Stimulated activated CD8-positive, alpha-beta memory T cell treated with anti-CD3 and anti-CD28 coated beads, Interleukin-15, amount 100 ng/mL, for 4 hours (primary cell): ENCODE measurements at regions not wholly inside any gene's neighbourhood (a gene's known extent, or its start where the extent isn't known, plus 50 kb on each side); places are given as distances from the start of the nearest gene placed in this dataset.
"Not testable (repeated sequence)": the region's sequence is repeated elsewhere in the genome, so short reads cannot be mapped to it uniquely, and the experiment has no call there.

Experiments
- DNase-seq, 2 donors: peaks; one replicate each; pipeline ENCODE4 v3.0.0-alpha.2; 2020; ENCODE audit warnings: low read depth in 2 of 2

DNA sequence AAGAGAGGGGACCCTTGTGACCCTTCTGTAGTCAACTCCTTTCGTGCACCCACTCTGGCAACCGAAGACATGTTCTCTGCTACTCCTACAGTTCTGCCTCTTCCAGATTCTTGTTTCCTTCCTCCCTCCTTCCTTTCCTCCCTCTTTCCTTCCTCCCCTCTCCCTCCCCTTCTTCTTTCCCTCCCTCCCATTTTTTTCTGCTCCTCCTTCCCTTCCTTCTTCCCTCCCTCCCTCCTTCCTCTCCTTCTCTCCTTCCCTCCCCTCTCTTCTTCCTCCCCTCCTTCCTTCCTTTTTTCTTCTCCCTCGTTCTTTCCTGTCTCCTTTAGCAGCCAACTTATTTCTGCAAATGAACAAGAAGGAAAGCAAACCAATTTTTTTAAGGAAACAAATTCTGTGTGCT lies 111.5 kb downstream of the NPTX2 start:
- DNase-seq: no peak

- DNase-seq: no peak
These were observed 112.0 kb downstream of the NPTX2 start for GRCh38 chr7:98729121-98729520.

DNA sequence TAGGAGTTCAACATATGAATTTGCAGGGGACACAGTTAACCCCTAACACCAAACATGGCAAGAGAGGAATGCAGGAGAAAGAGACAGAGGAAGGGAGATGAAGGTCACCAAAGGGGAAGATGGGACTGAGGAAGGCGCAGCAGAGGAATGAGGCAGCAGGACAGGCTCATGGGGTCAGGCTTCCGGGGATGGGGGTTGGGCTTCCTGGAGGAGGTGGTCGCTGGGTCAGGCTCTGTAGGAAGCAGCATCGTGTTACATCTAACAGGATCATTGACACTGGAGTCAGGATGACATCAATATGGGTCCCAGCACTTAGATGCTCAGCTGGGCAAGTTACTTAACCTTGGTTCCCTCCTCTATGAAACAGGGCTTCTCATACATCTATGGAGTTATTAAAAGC lies 113.2 kb downstream of the NPTX2 start:
- DNase-seq: no peak

- DNase-seq: no peak
These were observed 114.6 kb downstream of the NPTX2 start for GRCh38 chr7:98731651-98732050.

- DNase-seq: no peak
These were observed 116.0 kb downstream of the NPTX2 start for GRCh38 chr7:98733036-98733435.

- DNase-seq: no peak
These were observed 118.7 kb downstream of the NPTX2 start for GRCh38 chr7:98735801-98736200.

DNA sequence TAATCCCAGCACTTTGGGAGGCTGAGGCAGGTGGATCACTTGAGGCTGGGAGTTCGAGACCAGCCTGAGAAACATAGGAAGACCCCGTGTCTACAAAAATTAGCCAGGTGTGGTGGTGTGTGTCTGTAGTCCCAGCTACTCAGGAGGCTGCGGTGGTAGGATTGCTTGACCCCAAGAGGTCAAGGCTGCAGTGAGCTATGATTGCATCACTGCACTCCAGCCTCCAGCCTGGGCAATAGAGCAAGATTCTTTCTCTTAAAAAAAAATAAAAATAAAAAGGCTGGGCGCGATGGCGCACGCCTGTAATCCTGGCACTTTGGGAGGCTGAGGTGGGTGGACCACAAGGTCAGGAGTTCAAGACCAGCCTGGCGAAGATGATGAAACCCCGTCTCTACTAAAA lies 119.4 kb downstream of the NPTX2 start:
- DNase-seq: not testable (repeated sequence)

DNA sequence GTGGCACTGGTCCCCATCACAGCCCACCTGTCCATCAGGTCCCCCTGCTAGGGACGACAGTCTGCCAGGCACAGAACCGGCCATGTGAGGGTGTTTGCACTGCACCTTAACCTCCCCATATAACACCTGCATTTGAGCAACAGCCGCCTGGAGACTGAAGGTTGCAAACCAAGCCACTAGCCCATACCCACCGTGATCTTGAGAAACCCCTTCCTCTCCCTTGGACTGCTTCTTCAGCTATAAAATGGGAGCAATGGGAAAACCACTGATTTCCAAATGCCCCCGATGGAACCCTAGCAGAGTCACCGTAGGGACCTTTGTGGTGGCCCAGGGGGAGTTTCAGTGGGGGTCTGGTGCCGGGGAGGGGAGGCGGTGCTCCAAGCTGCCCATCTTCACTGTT lies 120.1 kb downstream of the NPTX2 start:
- DNase-seq: no peak

- no peak for DNase-seq
These were observed 123.6 kb downstream of the NPTX2 start for GRCh38 chr7:98740643-98741042.

DNA sequence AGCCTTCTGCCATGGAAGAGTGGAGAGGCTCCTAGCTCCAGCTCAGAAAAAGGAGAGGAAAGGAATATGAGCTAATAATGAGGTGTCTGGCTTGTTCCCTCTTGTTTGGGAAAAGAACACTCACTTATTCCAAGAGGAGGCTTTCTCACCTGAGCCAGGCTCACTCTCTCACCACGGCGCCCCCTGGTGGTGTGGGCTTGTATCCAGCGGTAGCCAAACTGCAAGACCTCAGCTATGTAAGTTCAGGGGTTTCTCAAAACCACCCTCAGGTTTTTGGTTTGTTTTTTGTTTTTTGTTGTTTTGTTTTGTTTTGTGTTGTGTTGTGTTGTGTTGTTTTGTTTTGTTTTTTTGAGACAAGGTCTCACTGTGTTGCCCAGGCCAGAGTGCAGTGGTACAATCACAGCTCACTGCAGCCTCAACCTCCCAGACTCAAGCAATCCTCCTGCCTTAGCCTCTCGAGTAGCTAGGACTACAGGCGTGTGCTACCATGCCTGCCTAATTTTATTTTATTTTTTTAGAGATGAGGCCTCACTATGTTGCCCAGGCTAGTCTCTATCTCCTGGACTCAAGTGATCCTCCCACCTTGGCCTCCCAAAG lies 124.0 kb downstream of the TMEM130 start:
- DNase-seq: peak; percentile 2 to 31

DNA sequence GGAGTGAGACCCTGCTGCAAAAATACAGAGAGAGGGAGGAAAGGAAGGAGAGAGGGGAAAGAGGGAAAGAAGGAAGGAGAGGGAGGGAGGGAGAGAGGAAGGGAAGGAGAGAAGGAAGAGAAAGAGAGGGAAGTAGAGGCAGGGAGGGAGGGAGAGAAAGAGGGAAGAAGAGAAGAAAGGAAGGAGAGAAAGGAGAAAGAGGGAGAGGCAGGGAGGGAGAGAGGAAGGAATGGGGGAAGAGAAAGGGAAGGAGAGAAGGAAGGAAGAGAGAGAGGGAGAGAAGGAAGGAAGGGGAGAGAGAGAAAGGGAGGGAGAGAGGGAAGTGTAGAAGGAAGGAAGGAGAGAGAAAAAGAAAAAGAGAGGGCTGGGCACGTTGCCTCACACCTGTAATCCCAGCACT lies 121.7 kb downstream of the TMEM130 start:
- DNase-seq: no peak

GRCh38 chr7:98753176-98753575 lies 116.6 kb downstream of the TMEM130 start:
- no peak for DNase-seq

DNA sequence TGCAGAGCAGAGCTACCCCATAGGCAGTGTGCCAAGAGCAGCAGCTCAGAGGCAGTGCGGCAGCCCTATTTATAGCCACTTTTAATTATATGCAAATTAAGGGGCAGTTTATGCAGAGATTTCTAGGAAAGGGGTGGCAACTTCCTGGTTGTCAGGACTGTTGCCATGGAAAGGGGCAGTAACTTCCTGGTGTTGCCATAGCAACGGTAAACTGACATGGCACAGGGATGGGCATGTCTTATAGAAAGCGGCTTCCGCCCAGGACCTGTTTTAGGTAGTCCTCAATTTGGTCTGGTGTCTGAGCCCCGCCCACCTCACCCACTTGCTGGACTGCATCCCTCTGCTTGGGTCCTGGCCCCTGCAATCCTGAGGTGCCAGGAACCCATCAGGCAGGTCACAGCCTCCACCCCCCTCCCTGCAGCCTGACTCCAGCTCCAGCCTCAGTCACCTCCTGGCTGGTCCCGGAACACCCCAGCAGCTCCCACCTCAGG lies 115.8 kb downstream of the TMEM130 start:
- no peak for DNase-seq

GRCh38 chr7:98755138-98755898 lies 114.5 kb downstream of the TMEM130 start:
- no peak for DNase-seq

GRCh38 chr7:98758157-98758556 lies 111.7 kb downstream of the TMEM130 start:
- DNase-seq: no peak

DNA sequence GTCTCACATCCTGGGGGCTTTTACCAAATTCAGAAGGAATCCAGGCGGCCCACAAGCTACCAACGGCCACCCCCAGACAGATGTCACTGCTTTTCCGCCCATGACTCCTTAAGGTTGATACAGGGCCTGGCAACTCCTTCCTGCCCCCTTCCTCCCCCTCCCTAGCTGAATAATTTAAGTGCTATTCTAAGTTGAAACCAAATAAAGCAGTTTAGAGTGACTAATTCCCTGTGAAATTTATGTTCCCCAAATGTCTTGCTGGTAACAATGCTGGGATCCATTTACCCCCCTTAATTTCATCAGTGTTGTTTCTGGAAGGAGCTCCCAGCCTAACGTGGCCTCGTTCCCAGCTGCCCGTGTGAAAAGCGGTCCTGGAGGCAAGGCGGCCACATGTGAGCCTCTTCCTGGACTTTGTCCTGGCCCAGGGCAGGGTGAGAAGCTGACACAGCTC lies 109.6 kb downstream of the TMEM130 start:
- DNase-seq: no peak

GRCh38 chr7:98761225-98761624 lies 108.6 kb downstream of the TMEM130 start:
- DNase-seq: no peak

DNA sequence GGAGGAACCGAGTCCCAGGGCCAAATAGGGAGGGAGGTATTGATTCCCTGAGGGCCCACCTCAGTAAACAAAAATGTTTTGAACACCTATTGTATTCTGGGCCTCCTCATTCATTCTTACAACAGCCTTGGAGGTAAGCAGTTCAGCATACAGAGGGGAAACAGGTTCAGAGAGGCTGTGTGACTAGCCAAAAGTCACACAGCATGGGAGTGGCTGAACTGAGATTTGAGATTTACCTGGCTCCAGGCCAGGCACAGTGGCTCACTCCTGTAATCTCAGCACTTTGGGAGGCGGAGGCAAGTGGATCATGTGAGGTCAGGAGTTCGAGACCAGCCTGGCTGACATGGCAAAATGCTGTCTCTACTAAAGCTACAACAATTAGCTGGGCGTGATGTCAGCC lies 107.2 kb downstream of the TMEM130 start:
- DNase-seq: no peak

GRCh38 chr7:98763441-98763840 lies 106.4 kb downstream of the TMEM130 start:
- DNase-seq: no peak

GRCh38 chr7:98764946-98765345 lies 104.9 kb downstream of the TMEM130 start:
- no peak for DNase-seq

DNA sequence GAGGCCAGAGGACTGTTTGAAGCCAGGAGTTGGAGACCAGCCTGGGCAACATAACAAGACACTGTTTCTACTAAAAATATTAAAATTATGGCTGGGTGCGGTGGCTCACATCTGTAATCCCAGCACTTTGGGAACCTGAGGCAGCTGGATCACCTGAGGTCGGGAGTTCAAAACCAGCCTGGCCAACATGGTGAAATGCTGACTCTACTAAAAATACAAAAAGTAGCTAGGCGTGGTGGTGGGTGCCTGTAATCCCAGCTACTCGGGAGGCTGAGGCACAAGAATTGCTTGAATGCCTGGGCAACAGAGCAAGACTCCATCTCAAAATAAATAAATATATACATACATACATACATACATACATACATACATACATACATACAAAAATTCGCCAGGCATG lies 99.7 kb downstream of the TMEM130 start:
- not testable (repeated sequence) for DNase-seq

DNA sequence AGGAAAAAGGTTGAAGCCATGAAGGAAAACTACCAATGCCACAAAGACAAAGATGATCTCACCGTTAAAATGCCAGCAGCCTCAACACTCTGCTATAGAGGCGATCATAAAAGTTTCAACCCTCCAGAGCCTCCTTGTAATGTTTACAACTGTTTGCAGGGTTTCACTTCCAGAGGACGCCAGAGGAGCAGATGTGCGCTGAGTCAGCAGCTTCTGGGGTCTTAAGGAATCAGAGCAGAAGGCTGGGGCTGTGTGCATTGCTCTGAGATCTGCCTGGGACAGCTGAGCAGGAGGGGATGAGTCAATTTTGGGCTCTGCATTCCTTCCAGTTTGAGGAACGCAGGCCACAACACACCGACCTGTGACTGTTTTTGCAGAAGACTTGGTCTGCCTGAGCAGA lies 98.3 kb downstream of the TMEM130 start:
- DNase-seq: no peak

GRCh38 chr7:98771941-98772603 lies 97.7 kb downstream of the TMEM130 start:
- DNase-seq: no peak
